DND-41 (cell line): ENCODE measurements at regions not wholly inside any gene's neighbourhood (a gene's known extent, or its start where the extent isn't known, plus 50 kb on each side); places are given as distances from the start of the nearest gene placed in this dataset.

Source experiments
- ATAC-seq: fragments of 200-7000 bp; cut with Tn5 transposase; 3 replicates; pipeline ENCODE4 v1.9.1; 2021; ENCODE audit warnings: low read depth; ENCODE audit not compliant: insufficient read depth
- DNase-seq: peaks from one replicate; pipeline ENCODE4 v3.0.0-alpha.2; 2020
- H2AFZ ChIP-seq: 2 replicates; pipeline ENCODE4 v1.6.0; 2012; ENCODE audit warnings: low read depth, low read length
- H3K27ac ChIP-seq: 2 replicates; pipeline ENCODE4 v1.5.1; 2012; ENCODE audit warnings: low read length, inconsistent platforms
- H3K27me3 ChIP-seq: fragments of 200-600 bp; sonication (generic); 2 replicates; pipeline ENCODE4 v1.6.0; 2012; ENCODE audit warnings: low read length, mild to moderate bottlenecking, inconsistent platforms; ENCODE audit not compliant: insufficient read depth, poor library complexity
- H3K36me3 ChIP-seq: 2 replicates; pipeline ENCODE4 v1.5.1; 2012; ENCODE audit warnings: low read length, inconsistent platforms; ENCODE audit not compliant: insufficient read depth
- H3K4me1 ChIP-seq: 2 replicates; pipeline ENCODE4 v1.5.1; 2012; ENCODE audit warnings: mild to moderate bottlenecking, low read length; ENCODE audit not compliant: insufficient read depth
- H3K4me2 ChIP-seq: 2 replicates; pipeline ENCODE4 v1.6.0; 2012; ENCODE audit warnings: mild to moderate bottlenecking, moderate library complexity, low read length, inconsistent platforms; ENCODE audit not compliant: insufficient read depth
- H3K4me3 ChIP-seq, 2 experiments: fragments of 200-600 bp in 1 of 2; shearing (Covaris generic) in 1 of 2; 2 replicates each; pipeline ENCODE4 v1.5.1; 2012 to 2016; ENCODE audit warnings: inconsistent platforms in 2 of 2, low read length in 2 of 2, mild to moderate bottlenecking in 2 of 2, low read depth in 1 of 2, moderate library complexity in 1 of 2
- H3K79me2 ChIP-seq: 2 replicates; pipeline ENCODE4 v1.6.0; 2012; ENCODE audit warnings: low read length, inconsistent platforms; ENCODE audit not compliant: insufficient read depth
- H3K9ac ChIP-seq: 2 replicates; pipeline ENCODE4 v1.6.0; 2012; ENCODE audit warnings: low read depth, mild to moderate bottlenecking, inconsistent platforms, low read length, moderate library complexity
- H3K9me3 ChIP-seq: 2 replicates; pipeline ENCODE4 v1.5.1; 2012; ENCODE audit warnings: low read length, moderate library complexity, mild to moderate bottlenecking, inconsistent platforms; ENCODE audit not compliant: insufficient read depth, severe bottlenecking
- H4K20me1 ChIP-seq: 2 replicates; pipeline ENCODE4 v1.6.0; 2012; ENCODE audit warnings: low read length; ENCODE audit not compliant: insufficient read depth
- CTCF ChIP-seq: IDR thresholded peaks from 2 replicates; pipeline ENCODE4 v1.5.1; 2012; ENCODE audit warnings: borderline replicate concordance, low read length, moderate library complexity, mild to moderate bottlenecking; ENCODE audit not compliant: poor library complexity, severe bottlenecking; ENCODE audit errors: extremely low read depth
- EZH2 ChIP-seq: IDR thresholded peaks from 3 replicates; pipeline ENCODE4 v1.6.1; 2012; ENCODE audit warnings: borderline replicate concordance, low read depth, mild to moderate bottlenecking, moderate library complexity, low read length, inconsistent platforms; ENCODE audit not compliant: severe bottlenecking

- Histone ChIP-seq H3K79me2 (no peaks in the 10 kb centered on the region), H4K20me1 (no peaks in the 10 kb centered on the region), H3K27me3 (no peaks in the 10 kb centered on the region), H3K9me3 (no peaks in the 10 kb centered on the region), H2AFZ (no peak overlapping the region), H3K9ac (no peak overlapping the region), H3K27ac (no peak overlapping the region), H3K36me3 (no peaks in the 10 kb centered on the region), H3K4me2 (no peak overlapping the region), H3K4me3 (no peak overlapping the region), H3K4me1 (no peaks in the 10 kb centered on the region)
- TF ChIP-seq CTCF (no peak), EZH2 (no peak)
- DNase-seq: no peak
- ATAC-seq: no peak
Measured at GRCh38 chr5:56291661-56292374, 58.7 kb upstream of the ANKRD55 start.

- Histone ChIP-seq H3K4me3 (no peak overlapping the region), H3K27ac (no peak overlapping the region), H3K27me3 (no peaks in the 10 kb centered on the region), H3K36me3 (no peaks in the 10 kb centered on the region), H3K9ac (no peak overlapping the region), H2AFZ (no peak overlapping the region), H3K79me2 (no peaks in the 10 kb centered on the region), H3K4me2 (no peak overlapping the region), H4K20me1 (no peaks in the 10 kb centered on the region), H3K9me3 (no peaks in the 10 kb centered on the region), H3K4me1 (no peaks in the 10 kb centered on the region)
- ATAC-seq: no peak
- DNase-seq: no peak
- TF ChIP-seq CTCF: no peak
- TF ChIP-seq EZH2: no peak
Measured at GRCh38 chr5:56291079-56291643, 58.0 kb upstream of the ANKRD55 start.

GRCh38 chr5:56290378-56291078 is 57.4 kb upstream of the ANKRD55 start:
- TF ChIP-seq CTCF: no peak
- Histone ChIP-seq H3K4me3 (no peak overlapping the region), H3K27ac (no peak overlapping the region), H3K9me3 (no peaks in the 10 kb centered on the region), H2AFZ (no peak overlapping the region), H3K36me3 (no peaks in the 10 kb centered on the region), H3K4me1 (no peaks in the 10 kb centered on the region), H4K20me1 (no peaks in the 10 kb centered on the region), H3K9ac (no peak overlapping the region), H3K79me2 (no peaks in the 10 kb centered on the region), H3K4me2 (no peak overlapping the region), H3K27me3 (no peaks in the 10 kb centered on the region)
- DNase-seq: no peak
- ATAC-seq: no peak
